Endothelial cell (in vitro differentiated cells): ENCODE measurements at regions not wholly inside any gene's neighbourhood (a gene's known extent, or its start where the extent isn't known, plus 50 kb on each side); places are given as distances from the start of the nearest gene placed in this dataset.

ENCODE experiments used
- DNase-seq: peaks from one replicate; pipeline ENCODE4 v3.0.0; 2021; ENCODE audit warnings: low spot score
- H3K27ac Mint-ChIP-seq: one replicate; pipeline ENCODE4 v1.8.0; 2021; ENCODE audit warnings: mixed read lengths, inconsistent platforms; ENCODE audit not compliant: unreplicated experiment
- H3K27me3 Mint-ChIP-seq: one replicate; pipeline ENCODE4 v1.8.0; 2021; ENCODE audit warnings: mild to moderate bottlenecking, moderate library complexity, mixed read lengths, inconsistent platforms; ENCODE audit not compliant: unreplicated experiment
- H3K36me3 Mint-ChIP-seq: one replicate; pipeline ENCODE4 v1.8.0; 2021; ENCODE audit warnings: mild to moderate bottlenecking, low read depth, mixed read lengths, inconsistent platforms; ENCODE audit not compliant: unreplicated experiment
- H3K4me1 Mint-ChIP-seq: one replicate; pipeline ENCODE4 v1.8.0; 2021; ENCODE audit warnings: mild to moderate bottlenecking, mixed read lengths, inconsistent platforms; ENCODE audit not compliant: unreplicated experiment
- H3K4me3 Mint-ChIP-seq: one replicate; pipeline ENCODE4 v1.8.0; 2021; ENCODE audit warnings: mild to moderate bottlenecking, mixed read lengths, inconsistent platforms; ENCODE audit not compliant: unreplicated experiment
- H3K9me3 Mint-ChIP-seq: one replicate; pipeline ENCODE4 v1.8.0; 2021; ENCODE audit warnings: mixed read lengths, inconsistent platforms; ENCODE audit not compliant: unreplicated experiment
- TF ChIP-seq, protein P1 (sequence below): fragments of 200-600 bp; sonication (generic); IDR thresholded peaks from one replicate; pipeline ENCODE4 v1.5.0; 2021; ENCODE audit warnings: antibody characterized with exemption; ENCODE audit not compliant: unreplicated experiment

DNA sequence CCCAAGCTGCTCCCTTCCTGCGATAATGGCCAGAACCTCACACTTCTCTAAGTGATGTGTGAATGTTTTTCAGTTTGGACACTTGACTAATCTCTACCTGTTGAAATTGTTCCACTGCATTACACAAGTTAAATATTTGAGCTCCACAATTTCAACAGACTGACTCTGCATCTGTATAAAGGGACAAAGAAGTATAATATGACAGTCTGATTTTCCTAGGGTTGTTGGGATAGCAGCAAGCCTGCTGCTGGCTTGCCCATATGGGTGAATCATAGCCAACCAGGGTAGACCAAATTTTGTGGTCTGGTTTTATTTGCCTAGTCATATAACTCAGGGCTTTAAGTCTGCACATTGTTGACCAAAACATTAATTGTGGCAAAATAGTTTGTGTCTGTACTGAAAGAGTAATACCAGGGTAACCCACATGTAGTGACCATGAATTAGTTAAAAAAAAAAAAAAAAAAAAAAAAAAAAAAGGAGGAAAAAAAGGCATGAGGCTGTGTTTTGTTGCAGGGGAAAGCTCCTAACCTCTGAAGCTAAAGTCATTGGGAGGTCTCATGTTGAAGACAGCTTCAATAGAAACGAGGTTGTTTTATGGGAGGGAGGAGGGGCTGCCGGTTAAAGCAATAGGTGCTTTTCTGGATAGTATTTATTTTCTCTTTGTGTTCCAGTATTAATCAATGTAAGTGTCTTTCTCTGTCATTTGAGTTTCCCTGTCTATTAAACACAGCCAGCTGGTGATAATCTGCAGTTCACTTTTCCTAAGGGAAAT is 534.2 kb downstream of the RAB28 start:
- DNase-seq: no peak
- Mint-ChIP-seq H3K4me1 (no peaks in the 10 kb centered on the region), H3K4me3 (no peak overlapping the region), H3K27me3 (no peaks in the 10 kb centered on the region), H3K36me3 (no peaks in the 10 kb centered on the region), H3K9me3 (no peaks in the 10 kb centered on the region), H3K27ac (no peak overlapping the region)
- TF ChIP-seq, protein P1, sequence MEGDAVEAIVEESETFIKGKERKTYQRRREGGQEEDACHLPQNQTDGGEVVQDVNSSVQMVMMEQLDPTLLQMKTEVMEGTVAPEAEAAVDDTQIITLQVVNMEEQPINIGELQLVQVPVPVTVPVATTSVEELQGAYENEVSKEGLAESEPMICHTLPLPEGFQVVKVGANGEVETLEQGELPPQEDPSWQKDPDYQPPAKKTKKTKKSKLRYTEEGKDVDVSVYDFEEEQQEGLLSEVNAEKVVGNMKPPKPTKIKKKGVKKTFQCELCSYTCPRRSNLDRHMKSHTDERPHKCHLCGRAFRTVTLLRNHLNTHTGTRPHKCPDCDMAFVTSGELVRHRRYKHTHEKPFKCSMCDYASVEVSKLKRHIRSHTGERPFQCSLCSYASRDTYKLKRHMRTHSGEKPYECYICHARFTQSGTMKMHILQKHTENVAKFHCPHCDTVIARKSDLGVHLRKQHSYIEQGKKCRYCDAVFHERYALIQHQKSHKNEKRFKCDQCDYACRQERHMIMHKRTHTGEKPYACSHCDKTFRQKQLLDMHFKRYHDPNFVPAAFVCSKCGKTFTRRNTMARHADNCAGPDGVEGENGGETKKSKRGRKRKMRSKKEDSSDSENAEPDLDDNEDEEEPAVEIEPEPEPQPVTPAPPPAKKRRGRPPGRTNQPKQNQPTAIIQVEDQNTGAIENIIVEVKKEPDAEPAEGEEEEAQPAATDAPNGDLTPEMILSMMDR: no peak

DNA sequence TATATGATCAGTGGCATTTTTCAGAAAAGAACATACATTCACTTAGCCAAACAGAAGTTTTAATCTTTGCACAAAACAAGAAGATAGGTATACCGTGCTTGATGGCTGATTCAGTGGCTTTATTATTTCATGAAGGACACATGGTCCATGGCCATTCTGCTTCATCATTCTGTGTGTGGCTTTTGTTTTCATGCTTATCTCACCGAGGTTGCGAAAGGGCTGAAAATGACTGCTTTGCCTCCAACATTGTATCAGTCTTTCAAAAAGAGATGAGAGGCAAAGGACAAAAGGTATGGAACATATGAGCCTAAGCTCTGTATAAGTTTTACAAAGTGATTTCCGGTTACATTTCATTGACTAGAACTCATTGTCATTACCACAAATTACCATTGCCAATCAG is 541.1 kb downstream of the RAB28 start:
- Mint-ChIP-seq H3K4me3 (no peak overlapping the region), H3K27me3 (no peaks in the 10 kb centered on the region), H3K27ac (no peak overlapping the region), H3K36me3 (no peaks in the 10 kb centered on the region), H3K9me3 (no peaks in the 10 kb centered on the region), H3K4me1 (no peaks in the 10 kb centered on the region)
- no peak for DNase-seq
- TF ChIP-seq, protein P1: no peak

DNA sequence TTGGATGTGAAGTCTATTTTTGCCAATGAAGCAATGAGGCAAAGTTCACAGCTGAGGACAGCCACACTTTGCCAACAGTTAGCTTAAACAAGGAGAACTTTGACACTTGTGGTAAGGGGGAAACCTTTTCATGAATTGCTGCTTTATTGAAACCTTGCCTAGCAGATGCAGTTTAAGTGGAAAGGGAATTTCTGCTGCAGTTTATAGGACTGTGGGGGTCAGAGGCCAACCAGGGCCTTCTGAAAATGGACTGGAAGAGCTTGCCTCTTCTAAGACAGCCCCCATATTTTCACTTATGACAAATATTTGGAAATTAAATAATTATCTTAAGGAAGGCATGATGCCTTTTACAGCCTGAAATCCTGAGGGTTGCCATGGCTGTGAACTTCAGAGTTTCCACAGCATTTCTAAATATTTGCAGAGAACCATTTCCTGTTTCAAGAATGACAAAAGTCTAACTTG is 550.3 kb downstream of the RAB28 start:
- DNase-seq: no peak
- TF ChIP-seq, protein P1: no peak
- peaks cover 5% of the 10 kb centered on the region for H3K4me1 Mint-ChIP-seq
- H3K4me3 Mint-ChIP-seq: no peak overlapping the region
- H3K36me3 Mint-ChIP-seq: no peaks in the 10 kb centered on the region
- H3K27me3 Mint-ChIP-seq: no peaks in the 10 kb centered on the region
- H3K27ac Mint-ChIP-seq: no peak overlapping the region
- no peaks in the 10 kb centered on the region for H3K9me3 Mint-ChIP-seq

DNA sequence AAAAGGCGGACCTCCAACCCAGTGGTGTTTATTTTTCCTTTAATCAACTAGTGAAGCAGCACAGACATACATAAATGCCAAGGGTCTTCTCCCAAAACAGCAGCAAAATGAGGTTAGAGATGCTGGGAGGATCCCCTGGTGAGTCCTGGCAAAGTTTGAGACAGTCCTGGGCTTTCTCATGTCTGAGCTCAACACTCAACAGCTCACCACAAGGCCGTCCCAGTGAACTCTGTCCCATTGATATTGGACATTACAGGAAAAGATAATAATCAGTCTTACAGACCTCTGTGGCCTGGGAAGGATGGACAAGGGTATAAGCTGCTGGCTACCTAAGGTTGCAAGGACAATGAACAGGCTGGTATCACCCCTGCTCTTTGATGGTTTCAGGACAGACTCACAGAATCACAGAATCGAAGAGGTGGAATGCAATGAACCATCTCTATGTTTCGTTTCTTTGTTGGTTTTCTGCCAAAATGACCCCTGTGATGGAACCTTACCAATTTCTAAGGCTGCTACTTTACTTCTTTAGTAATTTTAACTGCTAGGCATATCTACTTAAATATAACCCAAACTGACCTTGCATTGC is 551.8 kb downstream of the RAB28 start:
- Mint-ChIP-seq H3K4me1 (no peaks in the 10 kb centered on the region), H3K27me3 (no peaks in the 10 kb centered on the region), H3K36me3 (no peaks in the 10 kb centered on the region), H3K27ac (no peak overlapping the region), H3K9me3 (no peaks in the 10 kb centered on the region), H3K4me3 (no peak overlapping the region)
- no peak for DNase-seq
- TF ChIP-seq, protein P1: no peak

DNA sequence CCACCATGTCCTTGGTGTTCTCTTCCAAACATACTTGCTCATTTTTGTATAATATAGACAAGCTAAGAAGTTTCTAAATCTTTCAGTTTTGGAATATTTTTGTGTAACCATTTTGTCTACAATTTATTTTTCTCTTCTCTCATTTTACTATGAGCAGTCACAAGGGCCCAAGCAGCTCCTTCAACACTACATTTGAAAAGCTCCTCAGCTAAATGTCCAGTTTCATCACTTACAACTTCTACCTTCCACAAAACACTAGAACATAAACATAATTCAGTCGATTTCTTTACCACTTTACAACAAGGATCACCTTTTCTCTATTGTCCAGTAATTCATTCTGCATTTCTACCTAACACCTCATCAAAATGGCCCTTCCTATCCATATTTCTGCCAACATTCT is 554.4 kb downstream of the RAB28 start:
- Mint-ChIP-seq H3K4me3 (no peak overlapping the region), H3K9me3 (no peaks in the 10 kb centered on the region), H3K36me3 (no peaks in the 10 kb centered on the region), H3K4me1 (no peaks in the 10 kb centered on the region), H3K27ac (no peak overlapping the region), H3K27me3 (no peaks in the 10 kb centered on the region)
- DNase-seq: no peak
- TF ChIP-seq, protein P1: no peak
